Ascending aorta (tissue), 2 donors: ENCODE measurements at regions not wholly inside any gene's neighbourhood (a gene's known extent, or its start where the extent isn't known, plus 50 kb on each side); places are given as distances from the start of the nearest gene placed in this dataset.

ENCODE experiments used
- DNase-seq, 2 donors: peaks; one replicate each; pipeline ENCODE4 v3.0.0-alpha.2; 2019; ENCODE audit warnings: low spot score in 2 of 2
- H3K27ac ChIP-seq, 2 donors: fragments of 200-600 bp; sonication (generic); one replicate each; pipeline ENCODE4 v1.5.1; 2016 to 2017; ENCODE audit warnings: mild to moderate bottlenecking in 1 of 2
- H3K27me3 ChIP-seq: fragments of 200-600 bp; sonication (generic); one replicate; pipeline ENCODE4 v1.5.1; 2017
- H3K36me3 ChIP-seq, 2 donors: fragments of 200-600 bp; sonication (generic); one replicate each; pipeline ENCODE4 v1.5.1; 2016
- H3K4me1 ChIP-seq, 2 donors: fragments of 200-600 bp; sonication (generic); one replicate each; pipeline ENCODE4 v1.5.1; 2016 to 2017; ENCODE audit warnings: mild to moderate bottlenecking in 1 of 2
- H3K4me3 ChIP-seq, 2 donors: fragments of 200-600 bp; sonication (generic); one replicate each; pipeline ENCODE4 v1.5.1; 2016 to 2017; ENCODE audit warnings: mild to moderate bottlenecking in 1 of 2
- H3K9me3 ChIP-seq, 2 donors: fragments of 200-600 bp; sonication (generic); one replicate each; pipeline ENCODE4 v1.5.1; 2016
- CTCF ChIP-seq, 3 experiments: fragments of 200-600 bp in 2 of 3; fragments of 450-650 bp in 1 of 3; sonication (generic) in 2 of 3; IDR thresholded peaks; one replicate each; pipeline ENCODE4 v1.5.1; 2016 to 2019; ENCODE audit warnings: antibody characterized with exemption in 3 of 3, mild to moderate bottlenecking in 1 of 3, moderate library complexity in 1 of 3
- intact Hi-C: fragments of 100-400 bp; cut with DNase I; formaldehyde crosslinking; loops from one replicate; pipeline ENCODE4 v1.15.1; 2023

GRCh38 chr14:38710196-38710595 lies 392.8 kb downstream of the SEC23A start:
- intact Hi-C loops: no loop called here
- Histone ChIP-seq H3K27me3 (no peaks in the 10 kb centered on the region), H3K27ac (no peak overlapping the region), H3K36me3 (no peaks in the 10 kb centered on the region), H3K4me1 (no peaks in the 10 kb centered on the region), H3K9me3 (no peaks in the 10 kb centered on the region), H3K4me3 (no peak overlapping the region)
- DNase-seq: no peak
- TF ChIP-seq CTCF (IDR thresholded peaks at IDR 0.05): no peak

GRCh38 chr14:38705220-38705619 lies 397.8 kb downstream of the SEC23A start:
- no peaks in the 10 kb centered on the region for H3K9me3 ChIP-seq
- H3K4me3 ChIP-seq: no peak overlapping the region
- H3K36me3 ChIP-seq: no peaks in the 10 kb centered on the region
- no peaks in the 10 kb centered on the region for H3K4me1 ChIP-seq
- H3K27ac ChIP-seq: no peak overlapping the region
- no peak for TF ChIP-seq CTCF (IDR thresholded peaks at IDR 0.05)
- no peaks in the 10 kb centered on the region for H3K27me3 ChIP-seq
- DNase-seq: no peak
- intact Hi-C loops: no loop called here

GRCh38 chr14:38704220-38704619 lies 398.8 kb downstream of the SEC23A start:
- no peak overlapping the region for H3K27ac ChIP-seq
- TF ChIP-seq CTCF (IDR thresholded peaks at IDR 0.05): no peak
- no peaks in the 10 kb centered on the region for H3K9me3 ChIP-seq
- H3K4me1 ChIP-seq: no peaks in the 10 kb centered on the region
- intact Hi-C loops: no loop called here
- H3K36me3 ChIP-seq: no peaks in the 10 kb centered on the region
- no peak overlapping the region for H3K4me3 ChIP-seq
- no peaks in the 10 kb centered on the region for H3K27me3 ChIP-seq
- no peak for DNase-seq

- Histone ChIP-seq H3K27ac (no peak overlapping the region), H3K9me3 (peaks cover 0 to 7% of the 10 kb centered on the region in 2 donors), H3K27me3 (no peaks in the 10 kb centered on the region), H3K4me3 (no peak overlapping the region), H3K4me1 (no peaks in the 10 kb centered on the region), H3K36me3 (no peaks in the 10 kb centered on the region)
- no peak for DNase-seq
- intact Hi-C loops: no loop called here
- TF ChIP-seq CTCF (IDR thresholded peaks at IDR 0.05): no peak
These were observed 406.1 kb downstream of the SEC23A start for GRCh38 chr14:38696925-38697324.

- Histone ChIP-seq H3K4me3 (no peak overlapping the region), H3K4me1 (no peaks in the 10 kb centered on the region), H3K36me3 (no peaks in the 10 kb centered on the region), H3K27me3 (no peaks in the 10 kb centered on the region), H3K27ac (no peak overlapping the region), H3K9me3 (peaks cover 0 to 7% of the 10 kb centered on the region in 2 donors)
- intact Hi-C loops: no loop called here
- TF ChIP-seq CTCF (IDR thresholded peaks at IDR 0.05): no peak
- DNase-seq: no peak
These were observed 409.6 kb downstream of the SEC23A start for GRCh38 chr14:38693423-38693822.

GRCh38 chr14:38669027-38669426 lies 413.1 kb upstream of the CLEC14A start:
- intact Hi-C loops: no loop called here
- Histone ChIP-seq H3K27ac (no peak overlapping the region), H3K4me3 (no peak overlapping the region), H3K9me3 (no peaks in the 10 kb centered on the region), H3K36me3 (no peaks in the 10 kb centered on the region), H3K27me3 (no peaks in the 10 kb centered on the region), H3K4me1 (no peaks in the 10 kb centered on the region)
- TF ChIP-seq CTCF (IDR thresholded peaks at IDR 0.05): no peak
- no peak for DNase-seq
